WERI-Rb-1 (cell line): ENCODE measurements at regions not wholly inside any gene's neighbourhood (a gene's known extent, or its start where the extent isn't known, plus 50 kb on each side); places are given as distances from the start of the nearest gene placed in this dataset.
"Not testable (repeated sequence)": the region's sequence is repeated elsewhere in the genome, so short reads cannot be mapped to it uniquely, and the experiment has no call there.

ENCODE experiments used
- DNase-seq: peaks from one replicate; pipeline ENCODE4 v3.0.0-alpha.2; 2020
- H3K27ac ChIP-seq: fragments of 250-450 bp; sonication (Bioruptor Pico); 2 replicates; pipeline ENCODE4 v1.5.1; 2020; ENCODE audit warnings: mild to moderate bottlenecking, moderate library complexity
- H3K27me3 ChIP-seq: fragments of 250-450 bp; sonication (Bioruptor Pico); 2 replicates; pipeline ENCODE4 v1.5.1; 2021; ENCODE audit warnings: mild to moderate bottlenecking, low read depth, moderate library complexity; ENCODE audit not compliant: insufficient read depth, severe bottlenecking
- H3K36me3 ChIP-seq: fragments of 250-450 bp; sonication (Bioruptor Pico); 2 replicates; pipeline ENCODE4 v1.5.1; 2020; ENCODE audit warnings: mild to moderate bottlenecking, moderate library complexity
- H3K4me3 ChIP-seq: 2 replicates; pipeline ENCODE4 v1.5.1; 2011; ENCODE audit warnings: low read depth, mild to moderate bottlenecking, control low read depth, low read length
- H3K9me3 ChIP-seq: fragments of 250-450 bp; sonication (Bioruptor Pico); 2 replicates; pipeline ENCODE4 v1.5.1; 2021; ENCODE audit warnings: mild to moderate bottlenecking, moderate library complexity; ENCODE audit not compliant: severe bottlenecking
- TF ChIP-seq, protein P1 (sequence below): IDR thresholded peaks from 2 replicates; pipeline ENCODE4 v1.5.1; 2011; ENCODE audit warnings: low read depth, mild to moderate bottlenecking, control low read depth, inconsistent platforms, low read length

DNA sequence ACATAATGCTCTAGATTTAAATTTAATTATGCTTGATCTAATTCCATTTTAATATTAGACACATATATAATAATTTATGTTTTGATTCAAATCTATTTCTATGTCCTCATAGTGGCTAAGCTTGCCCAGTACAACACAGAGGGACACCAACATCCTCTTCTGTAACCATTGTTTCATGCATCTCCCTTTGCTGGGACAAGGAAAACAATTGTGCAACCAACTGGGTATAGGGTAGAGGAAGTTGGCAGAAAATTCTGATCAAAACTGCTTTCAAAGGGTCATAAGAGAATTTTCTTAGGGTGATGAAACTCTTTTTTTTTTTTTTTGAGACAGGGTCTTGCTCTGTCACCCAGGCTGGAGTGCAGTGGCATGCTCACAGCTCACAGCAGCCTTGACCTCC, 121.4 kb upstream of the SGO1 start:
- H3K36me3 ChIP-seq: no peaks in the 10 kb centered on the region
- H3K4me3 ChIP-seq: no peak overlapping the region
- DNase-seq: no peak
- no peaks in the 10 kb centered on the region for H3K27me3 ChIP-seq
- TF ChIP-seq, protein P1, sequence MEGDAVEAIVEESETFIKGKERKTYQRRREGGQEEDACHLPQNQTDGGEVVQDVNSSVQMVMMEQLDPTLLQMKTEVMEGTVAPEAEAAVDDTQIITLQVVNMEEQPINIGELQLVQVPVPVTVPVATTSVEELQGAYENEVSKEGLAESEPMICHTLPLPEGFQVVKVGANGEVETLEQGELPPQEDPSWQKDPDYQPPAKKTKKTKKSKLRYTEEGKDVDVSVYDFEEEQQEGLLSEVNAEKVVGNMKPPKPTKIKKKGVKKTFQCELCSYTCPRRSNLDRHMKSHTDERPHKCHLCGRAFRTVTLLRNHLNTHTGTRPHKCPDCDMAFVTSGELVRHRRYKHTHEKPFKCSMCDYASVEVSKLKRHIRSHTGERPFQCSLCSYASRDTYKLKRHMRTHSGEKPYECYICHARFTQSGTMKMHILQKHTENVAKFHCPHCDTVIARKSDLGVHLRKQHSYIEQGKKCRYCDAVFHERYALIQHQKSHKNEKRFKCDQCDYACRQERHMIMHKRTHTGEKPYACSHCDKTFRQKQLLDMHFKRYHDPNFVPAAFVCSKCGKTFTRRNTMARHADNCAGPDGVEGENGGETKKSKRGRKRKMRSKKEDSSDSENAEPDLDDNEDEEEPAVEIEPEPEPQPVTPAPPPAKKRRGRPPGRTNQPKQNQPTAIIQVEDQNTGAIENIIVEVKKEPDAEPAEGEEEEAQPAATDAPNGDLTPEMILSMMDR: no peak
- H3K27ac ChIP-seq: no peak overlapping the region
- H3K9me3 ChIP-seq: no peaks in the 10 kb centered on the region

DNA sequence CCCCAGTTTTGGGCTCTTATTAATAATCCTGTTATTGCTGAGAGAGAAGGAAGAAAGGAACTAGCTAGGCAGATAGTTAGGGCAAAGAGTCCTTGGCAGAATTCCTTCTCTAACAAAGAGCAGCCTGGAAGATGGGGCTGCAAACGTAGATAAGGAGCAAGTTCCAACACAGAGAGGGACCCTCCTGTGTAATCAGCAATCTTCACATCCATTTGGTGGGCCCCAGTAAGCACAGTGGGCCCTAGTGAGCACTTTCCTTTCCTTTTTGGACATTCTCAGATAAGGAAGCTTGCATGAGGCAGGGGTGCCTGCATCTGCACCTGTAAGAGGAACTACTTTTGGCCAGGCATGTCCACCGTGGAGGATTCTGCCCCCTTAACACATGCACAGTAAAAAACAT, 119.6 kb upstream of the SGO1 start:
- H3K27me3 ChIP-seq: no peaks in the 10 kb centered on the region
- H3K4me3 ChIP-seq: no peak overlapping the region
- no peak overlapping the region for H3K27ac ChIP-seq
- TF ChIP-seq, protein P1: no peak
- no peak for DNase-seq
- H3K36me3 ChIP-seq: no peaks in the 10 kb centered on the region
- H3K9me3 ChIP-seq: no peaks in the 10 kb centered on the region

DNA sequence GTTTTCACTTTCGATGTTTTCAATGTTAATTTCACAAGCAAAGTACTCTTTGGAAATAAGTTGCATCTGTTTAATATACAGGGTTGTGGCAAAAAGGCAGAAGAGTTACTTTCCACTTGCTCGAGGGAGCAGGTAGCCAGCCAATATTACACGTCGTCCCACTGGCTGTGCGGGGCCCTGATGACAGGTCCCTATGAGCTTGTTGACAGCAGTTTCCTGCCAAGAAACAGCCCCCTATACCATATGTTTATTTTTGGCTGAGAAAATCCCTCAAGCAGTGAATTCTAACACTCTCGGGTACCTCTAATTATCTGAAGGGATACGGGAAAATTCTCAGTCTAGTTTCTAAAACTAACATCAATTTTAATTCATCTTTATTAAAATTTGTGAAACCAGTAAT, 116.8 kb upstream of the SGO1 start:
- DNase-seq: no peak
- TF ChIP-seq, protein P1: no peak
- no peak overlapping the region for H3K4me3 ChIP-seq

DNA sequence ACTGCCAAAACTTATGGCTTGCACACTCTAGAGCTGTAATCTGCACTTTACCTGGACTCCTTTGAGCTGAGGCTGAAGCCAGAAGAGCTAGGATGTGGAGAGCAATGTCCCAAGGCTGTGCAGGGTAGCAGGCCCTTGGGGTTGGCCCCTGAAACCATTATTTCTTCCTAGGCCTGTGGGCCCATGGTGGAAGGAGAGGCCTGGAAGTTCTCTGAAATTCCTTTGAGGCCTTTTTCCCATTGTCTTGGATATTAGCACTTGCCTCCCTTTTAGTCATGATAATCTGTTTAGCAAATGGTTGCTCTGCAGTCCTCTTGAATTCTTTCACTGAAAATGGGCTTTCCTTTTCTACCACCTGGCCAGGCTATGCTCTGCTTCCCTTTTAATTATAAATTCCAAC, 102.0 kb upstream of the SGO1 start:
- no peaks in the 10 kb centered on the region for H3K36me3 ChIP-seq
- H3K9me3 ChIP-seq: peaks cover 3% of the 10 kb centered on the region
- DNase-seq: no peak
- H3K4me3 ChIP-seq: no peak overlapping the region
- TF ChIP-seq, protein P1: no peak
- no peaks in the 10 kb centered on the region for H3K27me3 ChIP-seq
- no peak overlapping the region for H3K27ac ChIP-seq

More for the DNA sequence above, 116.8 kb upstream of the SGO1 start:
- H3K9me3 ChIP-seq: no peaks in the 10 kb centered on the region
- H3K36me3 ChIP-seq: no peaks in the 10 kb centered on the region
- H3K27me3 ChIP-seq: no peaks in the 10 kb centered on the region
- no peak overlapping the region for H3K27ac ChIP-seq

DNA sequence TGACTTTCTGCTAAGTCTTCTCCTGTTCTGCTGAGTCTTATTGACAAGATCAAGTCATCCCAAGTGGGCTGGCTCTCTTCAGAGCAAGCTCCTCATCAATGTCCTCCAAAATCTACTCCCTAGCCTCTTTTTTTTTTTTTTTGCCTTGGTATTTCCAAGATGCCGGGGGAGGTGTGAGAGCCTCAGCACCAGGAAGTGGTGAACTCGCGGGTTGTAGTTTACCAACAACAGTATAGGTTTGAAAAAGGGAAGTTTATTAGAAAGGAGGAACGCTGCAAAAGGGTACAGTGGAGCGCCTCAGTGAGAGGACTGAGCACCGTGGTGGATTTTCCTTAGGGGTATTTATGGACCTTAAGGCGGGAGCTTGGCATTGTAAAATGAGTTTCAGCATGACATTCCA, 94.3 kb upstream of the SGO1 start:
- Histone ChIP-seq H3K27ac (no peak overlapping the region), H3K27me3 (no peaks in the 10 kb centered on the region), H3K9me3 (peaks cover 4% of the 10 kb centered on the region), H3K4me3 (no peak overlapping the region), H3K36me3 (no peaks in the 10 kb centered on the region)
- DNase-seq: no peak
- TF ChIP-seq, protein P1: no peak

DNA sequence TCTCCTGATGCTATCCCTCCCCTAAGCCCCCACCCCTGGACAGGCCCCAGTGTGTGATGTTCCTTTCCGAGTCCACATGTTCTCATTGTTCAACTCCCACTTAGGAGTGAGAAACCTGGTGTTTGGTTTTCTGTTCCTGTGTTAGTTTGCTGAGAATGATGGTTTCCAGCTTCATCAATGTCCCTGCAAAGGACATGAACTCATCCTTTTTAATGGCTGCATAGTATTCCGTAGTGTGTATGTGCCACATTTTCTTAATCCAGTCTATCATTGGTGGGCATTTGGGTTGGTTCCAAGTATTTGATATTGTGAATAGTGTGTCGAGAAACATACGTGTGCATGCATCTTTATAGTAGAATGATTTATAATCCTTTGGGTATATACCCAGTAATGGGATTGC, 80.0 kb upstream of the SGO1 start:
- not testable (repeated sequence) for DNase-seq, H3K27me3 ChIP-seq, H3K27ac ChIP-seq, H3K36me3 ChIP-seq, H3K4me3 ChIP-seq, H3K9me3 ChIP-seq
